GM18517 (cell line): ENCODE measurements at regions not wholly inside any gene's neighbourhood (a gene's known extent, or its start where the extent isn't known, plus 50 kb on each side); places are given as distances from the start of the nearest gene placed in this dataset.

Source experiments
- ATAC-seq: cut with Tn5 transposase; IDR thresholded peaks from one replicate; pipeline ENCODE4 v1.9.1; 2021; ENCODE audit warnings: mild to moderate bottlenecking, moderate library complexity; ENCODE audit not compliant: unreplicated experiment

DNA sequence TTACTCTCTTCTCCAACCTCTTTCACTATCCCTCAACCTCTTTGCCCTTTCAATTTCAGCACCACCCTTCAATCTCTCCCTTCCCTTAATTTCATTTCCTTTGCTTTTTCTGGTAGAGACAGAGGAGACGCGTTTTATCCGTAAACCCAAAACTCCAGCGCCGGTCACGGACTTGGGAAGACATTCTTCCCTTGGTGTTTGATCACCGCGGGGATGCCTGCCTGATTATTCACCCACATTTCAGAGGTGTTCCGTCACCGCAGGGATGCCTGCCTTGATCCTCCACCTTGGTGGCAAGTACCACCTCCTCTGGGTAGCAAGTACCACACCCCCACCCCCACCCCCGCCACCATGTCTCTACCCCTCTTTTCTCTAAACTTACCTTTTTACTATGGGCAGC is 669.4 kb upstream of the PKDCC start:
- no peak for ATAC-seq

DNA sequence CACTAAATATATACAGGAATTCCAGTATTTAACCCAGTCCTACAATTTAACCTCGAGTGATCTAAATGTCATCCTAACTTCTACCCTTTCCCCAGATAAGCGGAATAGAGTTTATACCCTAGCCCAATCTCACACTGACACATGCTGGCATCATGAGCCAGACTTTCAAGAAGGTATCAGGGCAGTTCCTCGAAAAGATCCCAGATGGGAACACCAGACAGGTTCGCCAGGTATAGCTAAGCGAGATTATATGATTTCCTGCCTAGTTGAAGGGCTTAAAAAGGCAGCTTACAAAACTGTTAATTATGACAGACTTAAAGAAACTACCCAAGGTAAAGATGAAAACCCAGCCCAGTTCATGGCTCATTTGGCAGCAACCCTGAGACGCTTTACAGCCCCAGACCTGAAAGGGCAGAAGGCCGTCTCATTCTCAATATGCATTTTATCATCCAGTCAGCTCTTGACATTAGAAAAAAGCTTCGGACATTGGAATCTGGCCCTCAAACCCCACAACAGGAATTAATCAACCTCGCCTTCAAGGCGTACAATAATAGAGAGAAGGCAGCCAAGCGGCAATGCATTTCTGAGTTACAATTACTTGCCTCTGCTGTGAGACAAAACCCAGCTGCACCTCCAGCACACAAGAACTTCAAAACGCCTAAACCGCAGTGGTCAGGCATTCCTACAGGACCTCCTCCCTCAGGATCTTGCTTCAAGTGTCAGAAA is 668.2 kb upstream of the PKDCC start:
- no peak for ATAC-seq

DNA sequence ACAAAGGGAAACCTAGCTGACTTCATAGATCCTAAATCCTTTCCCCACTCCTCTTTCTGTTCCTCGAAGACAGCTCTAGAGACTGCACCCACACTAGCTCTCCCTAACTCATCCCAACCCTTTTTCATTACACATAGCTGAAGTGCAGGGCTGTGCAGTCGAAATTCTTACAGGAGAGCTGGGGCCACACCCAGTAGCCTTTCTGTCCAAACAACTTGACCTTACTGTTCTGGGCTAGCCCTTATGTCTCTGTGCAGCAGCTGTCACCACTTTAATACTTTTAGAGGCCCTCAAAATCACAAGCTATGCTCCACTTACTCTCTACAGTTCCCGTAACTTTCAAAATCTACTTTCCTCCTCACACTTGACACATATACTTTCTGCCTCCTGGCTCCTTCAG is 666.1 kb upstream of the PKDCC start:
- ATAC-seq = no peak

DNA sequence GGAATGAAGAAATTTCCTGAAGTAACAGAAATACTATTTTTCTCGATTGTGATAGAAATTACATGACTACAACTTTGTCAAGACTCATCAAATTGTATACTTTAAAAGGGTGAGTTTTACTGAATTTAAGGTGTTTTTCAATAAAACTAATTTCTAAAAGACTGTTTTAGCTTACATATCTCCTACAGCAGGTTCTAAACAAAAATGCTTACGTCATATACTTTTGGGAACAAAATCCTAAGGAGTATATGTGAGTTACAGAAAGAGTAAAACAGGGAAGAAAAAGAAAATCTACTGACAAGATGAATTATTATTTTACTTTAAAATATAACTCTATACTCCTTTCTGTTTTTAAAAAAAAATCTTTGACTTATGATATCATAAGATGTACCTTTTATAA is 660.3 kb upstream of the PKDCC start:
- no peak for ATAC-seq

DNA sequence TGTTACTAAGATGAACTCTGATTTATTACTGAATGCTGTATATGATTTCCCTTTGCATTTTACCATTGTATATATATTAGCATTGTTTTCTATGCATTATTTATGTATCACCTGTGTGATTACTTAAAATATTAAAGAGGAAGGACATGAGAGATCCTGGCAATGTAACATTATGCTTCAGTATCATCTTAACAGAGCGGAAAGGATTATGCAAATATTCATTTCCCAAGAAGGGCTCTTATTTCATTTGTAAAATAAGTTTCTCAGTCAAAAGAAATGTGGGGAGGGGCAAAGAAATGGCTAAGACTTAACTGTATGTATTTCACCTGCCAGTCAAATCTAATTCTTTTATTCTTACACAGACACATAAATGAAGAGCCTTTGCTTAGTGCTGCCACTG is 654.2 kb upstream of the PKDCC start:
- ATAC-seq = no peak

DNA sequence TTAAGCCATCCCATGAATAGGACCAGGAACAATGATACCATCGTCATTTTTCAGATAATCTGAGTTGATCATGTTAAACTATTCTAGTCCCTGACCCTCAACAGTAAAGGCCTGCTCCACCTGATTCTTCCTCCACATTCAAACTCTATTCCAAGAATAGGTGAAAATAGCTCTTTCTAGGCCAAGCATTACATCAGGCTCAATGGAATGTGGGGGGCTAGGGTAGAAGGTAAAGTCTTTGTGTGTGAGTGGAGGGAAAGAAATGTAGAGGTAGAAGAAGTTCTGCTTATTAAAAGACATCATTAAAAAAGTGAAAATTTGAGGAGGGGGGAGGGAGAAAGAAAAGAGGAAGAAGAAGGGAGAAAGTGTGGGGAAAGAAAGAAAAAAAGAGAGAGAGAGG is 653.3 kb upstream of the PKDCC start:
- ATAC-seq = no peak

DNA sequence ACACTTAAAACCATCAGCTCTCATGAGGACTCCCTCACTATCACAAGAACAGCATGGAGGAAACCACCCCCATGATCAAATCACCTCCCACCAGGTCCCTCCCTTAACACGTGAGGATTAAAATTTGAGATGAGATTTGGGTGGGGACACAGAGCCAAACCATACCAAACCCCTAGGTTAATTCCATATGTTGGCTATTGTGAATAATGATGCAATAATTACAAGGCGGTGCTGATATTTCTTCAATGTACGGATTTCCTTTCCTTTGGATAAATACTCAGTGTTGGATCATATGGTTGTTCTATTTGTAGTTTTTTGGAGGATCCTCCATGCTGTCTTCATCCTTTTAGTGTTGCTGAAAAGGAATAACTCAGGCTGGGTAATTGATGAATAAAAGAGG is 652.1 kb upstream of the PKDCC start:
- ATAC-seq = no peak

DNA sequence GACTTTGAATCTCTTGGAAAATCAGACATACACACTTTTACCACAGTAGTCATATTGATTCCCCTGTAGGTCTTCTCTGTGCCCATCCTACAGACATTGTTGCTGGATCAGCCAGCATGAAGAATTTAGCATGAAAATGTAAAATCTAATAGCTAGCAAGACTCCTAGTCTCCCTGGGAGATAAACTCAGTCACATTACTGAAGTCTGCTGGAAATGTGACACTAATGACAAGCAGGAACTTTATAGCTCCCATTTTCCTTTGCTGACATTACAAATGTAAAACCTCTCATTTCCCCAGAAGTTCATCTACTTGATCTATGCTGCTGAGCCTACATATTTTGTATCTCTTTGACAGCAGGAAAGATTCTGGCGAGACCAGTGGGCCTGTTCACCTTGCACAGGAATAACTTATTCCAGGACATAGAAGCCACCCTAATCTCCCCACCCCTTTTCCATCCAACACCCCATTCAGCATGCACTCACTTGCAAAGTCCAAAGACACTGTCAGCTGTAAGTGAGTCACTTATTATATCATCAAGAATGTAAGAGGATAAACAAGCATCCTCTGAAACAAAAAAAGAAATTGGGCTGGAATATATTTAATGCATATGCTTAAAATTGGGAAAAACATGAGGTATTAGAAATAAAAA is 648.3 kb upstream of the PKDCC start:
- ATAC-seq = no peak

DNA sequence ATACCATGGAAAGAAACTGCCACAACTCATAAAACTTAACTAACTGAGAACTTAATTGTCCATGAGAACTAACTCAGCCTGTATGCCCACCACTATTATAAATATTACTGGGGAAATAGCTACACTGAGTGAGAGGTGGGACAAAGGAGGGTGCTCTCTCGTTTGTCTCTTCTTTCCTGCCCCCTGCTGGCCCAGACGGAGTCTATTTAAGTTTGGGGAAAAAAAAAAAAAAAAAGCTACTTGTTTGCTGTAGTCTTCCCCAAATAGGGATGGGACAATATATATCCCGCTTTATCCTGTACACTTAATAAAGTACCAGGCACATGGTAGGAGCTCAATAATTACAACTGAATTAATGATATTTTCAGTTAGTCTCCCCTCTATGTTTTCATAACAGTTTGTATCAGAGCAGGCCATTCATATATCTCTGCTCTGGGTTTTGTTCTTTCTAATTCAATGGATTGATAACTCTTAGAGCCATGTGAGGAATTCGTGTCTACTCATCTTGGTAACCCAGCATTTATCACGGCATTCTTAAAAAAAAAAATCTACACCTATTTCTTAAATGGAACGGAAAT is 647.6 kb upstream of the PKDCC start:
- ATAC-seq = no peak

DNA sequence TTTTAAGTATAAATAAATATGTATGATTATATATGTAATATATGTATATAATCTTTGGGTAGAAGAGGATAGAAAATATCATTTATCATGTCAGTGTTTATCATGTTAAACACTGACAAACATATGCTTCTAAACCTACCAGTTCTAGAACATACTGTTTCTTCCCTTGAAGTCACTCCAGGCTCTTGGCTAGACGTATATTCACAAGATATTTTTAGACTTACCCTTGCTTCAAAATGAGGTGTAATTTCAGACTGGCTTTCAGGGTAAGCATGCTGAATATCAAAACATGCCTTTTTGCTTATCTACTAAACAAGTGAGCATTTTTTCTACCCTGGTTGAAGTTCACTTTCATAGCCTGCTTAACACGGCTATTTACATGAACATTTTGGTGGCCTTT is 642.4 kb upstream of the PKDCC start:
- no peak for ATAC-seq

DNA sequence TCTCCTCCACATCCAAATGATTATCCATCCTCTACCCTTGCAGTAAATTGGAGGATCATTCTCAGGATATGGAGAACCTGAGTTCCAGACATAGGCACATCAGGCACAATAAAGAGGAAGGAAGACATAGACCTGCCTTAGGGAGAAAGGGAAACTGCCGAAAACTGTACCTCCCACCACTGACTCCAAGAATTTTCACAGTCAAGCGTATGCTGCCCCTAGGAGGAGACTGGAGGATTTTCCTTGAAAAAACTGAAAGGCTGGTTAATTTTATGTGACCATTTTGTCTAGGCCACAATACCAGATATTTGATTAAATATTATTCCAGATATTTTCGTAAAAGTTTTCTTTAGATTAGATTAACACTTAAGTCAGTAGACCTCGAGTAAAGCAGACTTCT is 638.5 kb upstream of the PKDCC start:
- ATAC-seq = no peak

DNA sequence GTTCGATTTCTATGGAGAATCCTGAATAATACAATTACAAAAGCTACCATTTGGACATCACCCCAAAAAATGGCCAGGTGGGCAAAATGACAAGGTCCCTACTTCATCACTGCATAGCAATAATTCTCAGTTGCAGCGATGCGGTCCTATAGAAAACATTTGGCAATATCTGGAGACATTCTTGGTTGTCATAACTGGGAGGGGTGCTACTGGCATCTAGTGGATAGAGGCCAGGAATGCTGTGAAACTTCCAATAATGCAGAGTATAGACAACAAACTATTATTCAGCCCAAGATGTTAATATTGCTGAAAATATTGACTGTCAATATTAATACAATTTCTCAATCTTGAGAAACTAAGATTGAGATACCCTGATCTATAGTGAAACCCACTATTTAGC is 637.8 kb upstream of the PKDCC start:
- ATAC-seq = no peak

DNA sequence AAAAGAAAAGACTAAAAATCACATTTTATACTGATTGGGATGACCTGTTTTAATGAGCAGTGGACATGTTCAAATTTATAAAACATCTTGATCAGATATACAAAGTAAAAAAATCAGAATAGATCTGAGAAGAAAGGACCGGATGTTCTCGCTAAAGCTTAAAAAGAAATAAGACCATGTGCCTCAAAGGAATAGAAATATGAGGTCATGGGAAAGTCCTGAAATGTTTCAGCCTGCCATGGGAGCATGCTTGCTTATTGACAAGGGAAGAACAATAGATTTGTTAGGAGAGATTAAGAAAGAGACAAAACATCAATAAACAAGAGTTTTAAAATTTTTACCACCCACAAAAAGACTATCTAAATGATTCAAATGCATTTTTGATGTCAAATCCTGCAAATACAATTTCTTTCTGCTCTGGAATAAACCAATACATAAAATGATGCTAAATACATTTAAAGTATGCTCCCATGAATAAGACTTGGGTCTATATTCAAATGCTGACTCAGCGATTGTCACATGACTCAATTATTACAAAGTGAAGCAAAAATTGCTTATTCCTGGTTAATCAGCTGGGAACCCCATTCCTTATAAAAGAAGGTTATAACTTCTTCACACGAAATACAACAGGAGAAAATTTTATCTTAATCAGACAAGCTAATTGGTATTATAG is 633.9 kb upstream of the PKDCC start:
- ATAC-seq = no peak

DNA sequence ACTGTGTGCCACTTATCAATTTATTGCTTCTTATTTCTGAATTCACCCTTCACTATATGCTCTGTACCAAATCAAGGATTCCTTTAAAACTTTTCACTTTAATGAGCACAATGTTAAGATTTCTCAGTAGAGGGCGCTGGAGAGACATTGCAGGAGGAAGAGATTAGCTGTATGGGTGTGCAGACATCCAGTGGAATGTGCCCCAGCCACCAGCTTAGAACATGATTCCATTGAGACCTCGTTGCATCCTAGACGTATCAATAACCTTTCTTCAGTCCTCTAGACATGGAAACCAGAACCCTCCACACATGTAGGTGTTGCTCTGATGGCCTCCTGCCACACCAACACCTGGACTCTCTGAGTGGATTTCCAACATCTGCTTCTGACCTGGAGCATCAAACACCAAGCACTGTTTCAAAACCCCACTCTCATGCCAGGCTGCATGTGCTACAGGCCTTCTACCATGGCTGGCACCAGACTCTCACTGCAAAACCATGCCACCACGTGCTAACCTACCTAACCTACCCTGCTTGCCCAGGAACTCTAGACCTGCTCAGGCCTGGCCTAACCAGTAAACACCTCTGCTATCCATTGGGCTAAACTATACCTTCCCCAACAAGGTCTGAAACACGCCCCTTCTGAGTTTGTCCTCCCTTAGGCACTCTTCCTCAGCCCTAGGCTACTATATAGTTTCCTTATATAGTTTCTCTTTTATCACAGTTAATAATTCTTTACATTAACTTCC is 633.2 kb upstream of the PKDCC start:
- peak; percentile 84 for ATAC-seq

DNA sequence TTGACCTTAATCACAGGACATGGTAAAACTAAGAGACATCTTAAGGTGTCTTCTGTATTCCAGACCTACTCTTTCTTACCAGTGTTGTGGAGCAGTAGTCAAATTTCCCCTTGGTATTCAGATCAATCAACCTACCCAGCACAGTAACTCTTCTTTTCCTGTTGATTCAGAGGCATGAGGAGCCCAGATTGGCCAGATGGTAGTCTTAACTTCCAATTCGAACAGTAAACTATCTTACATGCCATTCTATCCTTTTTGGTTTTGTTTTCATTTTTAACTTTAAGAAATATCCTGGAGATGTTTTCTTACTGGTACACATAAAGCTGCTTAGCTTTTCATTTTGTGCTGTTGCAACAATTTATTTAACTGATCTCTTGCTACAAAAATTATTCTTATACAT is 630.3 kb upstream of the PKDCC start:
- no peak for ATAC-seq

DNA sequence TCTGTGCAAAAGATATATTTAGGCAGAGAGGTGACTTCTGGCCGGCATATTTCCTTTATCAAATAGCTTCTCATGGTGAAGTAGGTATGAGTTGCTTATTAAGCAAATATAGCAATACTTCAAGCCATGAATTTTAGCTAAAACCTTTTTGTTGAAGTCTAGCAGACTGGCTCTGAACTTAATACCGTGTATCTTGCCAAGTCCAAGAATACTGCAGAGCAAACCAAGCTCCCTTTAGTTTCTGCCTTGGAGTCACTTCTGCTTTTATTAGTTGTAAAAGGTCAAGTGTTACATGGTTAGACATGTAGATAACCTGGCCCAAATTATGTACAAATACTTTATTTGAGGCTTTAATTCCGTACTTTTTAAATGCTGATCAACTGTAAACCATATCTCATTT is 627.6 kb upstream of the PKDCC start:
- no peak for ATAC-seq

DNA sequence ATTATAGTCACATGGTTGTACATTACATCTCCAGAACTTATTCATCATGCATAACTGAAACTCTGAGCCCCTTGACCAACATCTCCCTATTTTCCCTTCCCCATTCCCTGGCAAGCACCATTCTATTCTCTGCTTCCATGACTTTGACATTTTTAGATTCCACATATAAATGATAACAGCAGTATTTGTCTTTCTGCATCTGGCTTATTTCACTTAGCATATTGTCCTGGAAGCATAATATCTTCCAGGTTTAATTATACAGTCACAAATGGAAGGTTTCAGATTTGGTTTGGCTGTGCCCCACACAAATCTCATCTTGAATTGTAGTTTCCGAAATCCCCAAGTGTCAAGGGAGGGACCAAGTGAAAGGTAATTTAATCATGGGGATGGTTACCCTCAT is 626.9 kb upstream of the PKDCC start:
- no peak for ATAC-seq

DNA sequence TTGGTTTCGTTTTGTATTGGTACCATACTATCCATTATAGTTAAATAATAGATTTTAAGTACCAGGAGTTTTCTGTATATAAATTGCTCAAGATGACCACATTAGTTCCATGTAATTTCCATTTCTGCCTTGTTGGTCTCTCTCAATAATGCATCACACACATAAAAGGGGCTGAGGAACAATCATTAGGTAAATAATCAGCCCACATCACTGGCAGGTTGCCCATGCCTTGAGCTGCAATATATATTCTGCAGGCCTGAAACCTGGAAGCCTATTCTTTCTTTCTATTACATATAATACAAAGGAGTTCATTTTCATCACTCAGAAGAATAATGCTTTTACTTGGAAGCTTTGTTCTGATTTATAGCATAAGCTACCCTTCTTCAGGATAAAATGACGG is 616.1 kb upstream of the PKDCC start:
- no peak for ATAC-seq

DNA sequence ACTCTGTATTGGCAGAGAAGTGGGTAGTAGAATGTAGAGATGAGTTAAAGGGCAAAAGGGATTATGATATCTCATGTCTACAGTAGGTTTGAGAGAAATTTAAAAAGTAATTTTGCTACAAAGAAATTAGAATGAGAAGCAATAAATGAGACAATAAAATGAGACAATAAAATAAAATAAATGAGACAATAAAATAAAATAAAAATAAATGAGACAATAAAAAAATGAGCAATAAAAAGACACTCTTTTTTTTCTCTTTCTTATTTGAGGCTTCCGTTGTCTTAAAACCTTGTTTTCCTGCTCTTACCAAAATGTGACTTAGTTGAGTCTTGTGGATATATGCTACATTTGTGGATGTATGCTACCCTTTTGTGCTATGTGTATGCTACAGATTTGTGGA is 615.4 kb upstream of the PKDCC start:
- no peak for ATAC-seq

DNA sequence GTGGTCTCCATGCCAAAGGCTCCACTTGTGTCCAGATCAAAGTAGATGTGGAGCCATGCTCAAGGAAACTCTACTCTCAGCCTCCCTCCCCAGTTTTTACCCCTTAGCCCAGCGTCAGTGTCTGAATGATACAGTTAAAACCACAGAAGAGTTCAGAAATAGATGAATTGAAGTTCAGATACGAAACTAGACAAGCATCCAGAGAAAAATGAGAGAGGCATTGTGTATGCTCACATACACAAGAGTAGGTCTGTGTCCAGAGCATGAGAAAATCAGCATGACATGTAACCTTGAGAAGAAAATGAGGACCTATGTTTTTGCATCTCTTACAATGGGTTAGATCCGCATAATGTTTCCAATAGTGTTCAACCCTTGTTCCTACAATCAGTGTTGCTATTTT is 612.8 kb upstream of the PKDCC start:
- no peak for ATAC-seq

DNA sequence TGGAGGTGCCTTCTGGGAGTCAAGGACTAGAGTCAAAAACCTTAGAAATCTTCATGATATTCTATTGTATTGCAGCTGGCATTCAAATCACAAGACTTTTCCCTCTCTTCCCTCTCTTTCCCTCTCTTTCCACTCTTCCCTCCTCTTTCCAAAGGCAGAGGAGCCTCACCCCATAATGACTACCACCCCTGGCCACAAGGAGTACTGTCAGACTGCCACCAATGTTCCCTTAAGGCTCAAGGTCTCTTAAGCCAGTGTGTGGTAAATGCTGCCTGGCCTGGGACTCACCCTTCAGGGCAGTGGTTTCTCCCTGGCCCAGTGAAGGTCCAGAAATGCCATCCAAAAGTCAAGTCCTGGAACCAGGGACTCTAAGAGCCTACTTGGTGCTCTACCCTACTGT is 605.9 kb upstream of the PKDCC start:
- ATAC-seq = no peak
